ENCODE measurements at regions not wholly inside any gene's neighbourhood (a gene's known extent, or its start where the extent isn't known, plus 50 kb on each side); places are given as distances from the start of the nearest gene placed in this dataset.

DNA sequence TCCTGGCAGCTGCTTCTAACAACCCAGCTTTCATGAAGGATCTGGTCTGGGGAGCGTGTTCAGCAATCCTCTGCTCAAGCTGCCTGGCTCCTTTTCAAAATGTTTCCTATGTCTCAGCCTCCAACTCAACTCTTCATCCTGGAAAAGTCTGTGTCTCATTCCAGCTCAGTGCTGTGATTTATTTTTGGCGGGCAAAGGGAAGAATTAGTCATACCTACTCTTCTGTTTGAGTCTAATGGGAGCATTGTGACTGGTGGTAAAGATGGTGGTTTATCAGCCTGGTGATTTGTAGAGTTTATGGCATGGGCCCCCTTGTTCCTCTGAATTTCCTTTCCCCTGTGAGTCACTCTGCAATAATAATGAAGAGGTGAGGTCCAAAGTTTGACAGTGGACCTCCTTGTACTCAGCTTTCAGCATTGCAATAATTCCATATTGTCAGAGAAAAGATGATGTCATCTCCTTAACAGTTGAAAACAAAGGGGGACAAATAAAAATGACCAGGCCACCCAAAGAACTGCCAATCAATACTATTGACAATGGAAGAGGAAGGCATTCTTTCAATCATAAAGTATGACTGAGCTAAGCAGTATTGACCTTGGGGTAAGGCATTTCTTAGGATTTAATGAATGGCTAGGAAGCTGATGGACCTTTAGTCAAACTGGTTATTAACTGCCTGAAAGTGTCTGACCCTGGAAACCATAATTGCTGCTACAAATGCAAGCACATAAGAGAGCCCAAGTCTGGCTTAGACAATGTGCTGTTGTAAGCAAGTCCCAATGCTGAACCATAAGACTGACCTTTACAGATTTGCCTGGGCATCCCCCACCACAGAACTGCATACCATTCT, 204.7 kb upstream of the MCTP2 start (continued):
- TF ChIP-seq EZH2phosphoT487 (IDR thresholded peaks at IDR 0.05; ENCODE audit: borderline replicate concordance, low read depth) (no peak), JUND (IDR thresholded peaks at IDR 0.05) (peak; percentile 89)

DNA sequence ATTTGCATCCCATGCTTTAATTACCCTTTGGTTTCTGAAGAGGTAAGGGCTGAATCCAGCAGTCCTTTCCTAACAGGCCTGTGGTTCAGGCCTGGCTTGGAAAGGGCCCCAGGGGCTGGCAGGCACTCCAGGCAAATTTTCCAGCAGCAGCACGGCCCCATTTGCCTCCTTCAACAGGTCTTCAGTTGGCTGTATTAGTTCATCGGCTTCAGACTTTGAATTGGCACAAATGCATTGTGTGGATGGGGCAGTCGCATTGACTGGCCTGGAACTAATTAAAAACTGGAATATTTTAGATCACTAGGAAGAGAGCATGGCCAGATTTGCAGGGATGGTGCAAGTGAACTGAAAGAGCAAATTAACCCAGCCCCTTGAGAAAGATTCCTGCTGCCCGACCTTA, 207.8 kb upstream of the MCTP2 start:
- Histone ChIP-seq H3F3A (replicated peaks; ENCODE audit: insufficient read depth) (peaks cover 12% of the 10 kb centered on the region), H2AFZ (ENCODE audit: low read depth) (no peak overlapping the region; the same call in 1 of the 2 replicates), H4K20me1 (ENCODE audit: insufficient read depth) (no peaks in the 10 kb centered on the region), H3K4me2 (no peak overlapping the region; the same call in 1 of the 2 replicates), H3K27me3 (ENCODE audit: insufficient read depth) (no peaks in the 10 kb centered on the region), H3K27ac (ENCODE audit: low read depth in 2 of 2, low read length in 1 of 2) (no peak overlapping the region), H3K4me3 (ENCODE audit: low read depth in 2 of 2, low read length in 1 of 2) (no peak overlapping the region), H3K4me1 (ENCODE audit: control insufficient read depth in 1 of 2, insufficient read depth in 2 of 2, low read depth in 1 of 2, low read length in 1 of 2) (peaks cover 12 to 22% of the 10 kb centered on the region in 2 experiments; a peak in 3 of 4 replicates), H3K36me3 (replicated peaks in 1 of 2; ENCODE audit: control insufficient read depth in 1 of 2, insufficient read depth in 2 of 2, low read length in 1 of 2) (no peaks in the 10 kb centered on the region), H3K9me2 (no peaks in the 10 kb centered on the region), H3K79me2 (ENCODE audit: insufficient read depth) (no peaks in the 10 kb centered on the region), H3K9me3 (no peaks in the 10 kb centered on the region), H3K9ac (no peak overlapping the region)
- WGBS (ENCODE audit: low lambda C conversion rate), result 63% methylated on average over 2 of the region's 4 CpGs
- ChIA-PET CTCF (interaction anchor here (0.6 kb wide), 1 partner anchor 96 kb away, joined by 3 read pairs; no protein-coding TSS in a partner anchor), POLR2A (no interaction called here)
- TF ChIP-seq FOXM1 (IDR thresholded peaks at IDR 0.05; ENCODE audit: low read depth) (no peak), NFIC (IDR thresholded peaks at IDR 0.05; ENCODE audit: borderline replicate concordance) (0 out of 2 replicates have a peak, but pooled peaks have one; percentile 6), TCF12 (IDR thresholded peaks at IDR 0.05) (peak; percentile 30; the same call in 1 of the 2 replicates)
- no peak for DNase-seq

DNA sequence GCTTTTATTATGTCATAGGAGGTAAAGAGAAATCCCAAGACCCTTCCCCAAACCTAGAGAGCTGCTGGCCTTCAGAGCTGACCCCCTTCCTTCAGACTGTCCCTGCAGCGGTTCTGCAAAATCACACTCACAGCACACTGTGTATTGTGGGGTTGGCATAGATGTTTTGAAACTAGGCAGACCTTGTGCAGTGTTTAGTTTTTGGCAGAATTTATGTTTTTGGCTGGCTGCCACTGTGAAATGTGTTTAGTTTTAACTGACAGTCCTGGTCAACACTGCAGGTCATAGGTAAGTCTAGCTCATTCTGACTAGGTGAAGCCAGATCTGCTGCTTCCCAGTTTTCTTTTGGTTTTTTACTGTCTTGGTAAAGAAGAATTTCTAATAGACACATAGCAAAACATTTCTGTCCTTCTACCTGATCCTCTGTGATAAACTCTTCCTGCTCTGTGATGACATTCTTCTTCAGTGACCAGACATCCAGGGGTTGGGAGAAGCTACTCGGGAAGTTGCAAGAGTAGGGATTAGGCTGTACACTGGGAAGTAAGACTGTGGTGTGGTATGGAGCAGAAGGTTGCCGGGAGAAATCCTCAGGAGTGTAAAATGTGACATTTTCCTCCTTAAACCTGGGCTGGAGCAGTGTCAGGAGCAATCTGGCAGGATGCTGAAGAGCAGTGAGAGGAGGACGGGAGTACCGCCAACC, 209.6 kb upstream of the MCTP2 start:
- ChIA-PET POLR2A (no interaction called here), CTCF (interaction anchor here (1.1 to 2.4 kb wide), 2 partner anchors 98 to 934 kb away, joined by 3 to 8 read pairs; no protein-coding TSS in a partner anchor)
- Histone ChIP-seq H3K4me3 (ENCODE audit: low read depth in 2 of 2, low read length in 1 of 2) (no peak overlapping the region), H3K9me2 (no peaks in the 10 kb centered on the region), H3K9ac (no peak overlapping the region), H3K9me3 (no peaks in the 10 kb centered on the region), H3F3A (replicated peaks; ENCODE audit: insufficient read depth) (peaks cover 8% of the 10 kb centered on the region), H2AFZ (ENCODE audit: low read depth) (no peak overlapping the region; the same call in 1 of the 2 replicates), H3K79me2 (ENCODE audit: insufficient read depth) (no peaks in the 10 kb centered on the region), H3K4me1 (ENCODE audit: control insufficient read depth in 1 of 2, insufficient read depth in 2 of 2, low read depth in 1 of 2, low read length in 1 of 2) (peaks cover 12% of the 10 kb centered on the region in 2 experiments; a peak in 3 of 4 replicates), H3K4me2 (0 out of 2 replicates have a peak overlapping the region, but pooled peaks have one; percentile 22), H3K27me3 (ENCODE audit: insufficient read depth) (no peaks in the 10 kb centered on the region), H3K36me3 (replicated peaks in 1 of 2; ENCODE audit: control insufficient read depth in 1 of 2, insufficient read depth in 2 of 2, low read length in 1 of 2) (no peaks in the 10 kb centered on the region), H3K27ac (ENCODE audit: low read depth in 2 of 2, low read length in 1 of 2) (peak overlapping the region in 1 of 2 experiments; percentile 1; a peak in 1 of 4 replicates), H4K20me1 (ENCODE audit: insufficient read depth) (no peaks in the 10 kb centered on the region)
- 67% methylated on average over 5 of the region's 5 CpGs for WGBS (ENCODE audit: low lambda C conversion rate)
- DNase-seq, result peak; percentile 15
- TF ChIP-seq RAD21 (IDR thresholded peaks at IDR 0.05; ENCODE audit: low read length), result no peak
- no peak for TF ChIP-seq TAF1 (IDR thresholded peaks at IDR 0.05; ENCODE audit: borderline replicate concordance, low read depth, low read length)
- TF ChIP-seq POLR2AphosphoS5 (IDR thresholded peaks at IDR 0.05; ENCODE audit: low read depth, low read length), result no peak
- TF ChIP-seq GATA2 (CRISPR knock-in tag; IDR thresholded peaks at IDR 0.05), result no peak
- no peak for TF ChIP-seq RFX5 (IDR thresholded peaks at IDR 0.05; ENCODE audit: low read length)
- TF ChIP-seq TEAD4 (IDR thresholded peaks at IDR 0.05; ENCODE audit: borderline replicate concordance, insufficient read depth), result no peak
- TF ChIP-seq, protein P1, sequence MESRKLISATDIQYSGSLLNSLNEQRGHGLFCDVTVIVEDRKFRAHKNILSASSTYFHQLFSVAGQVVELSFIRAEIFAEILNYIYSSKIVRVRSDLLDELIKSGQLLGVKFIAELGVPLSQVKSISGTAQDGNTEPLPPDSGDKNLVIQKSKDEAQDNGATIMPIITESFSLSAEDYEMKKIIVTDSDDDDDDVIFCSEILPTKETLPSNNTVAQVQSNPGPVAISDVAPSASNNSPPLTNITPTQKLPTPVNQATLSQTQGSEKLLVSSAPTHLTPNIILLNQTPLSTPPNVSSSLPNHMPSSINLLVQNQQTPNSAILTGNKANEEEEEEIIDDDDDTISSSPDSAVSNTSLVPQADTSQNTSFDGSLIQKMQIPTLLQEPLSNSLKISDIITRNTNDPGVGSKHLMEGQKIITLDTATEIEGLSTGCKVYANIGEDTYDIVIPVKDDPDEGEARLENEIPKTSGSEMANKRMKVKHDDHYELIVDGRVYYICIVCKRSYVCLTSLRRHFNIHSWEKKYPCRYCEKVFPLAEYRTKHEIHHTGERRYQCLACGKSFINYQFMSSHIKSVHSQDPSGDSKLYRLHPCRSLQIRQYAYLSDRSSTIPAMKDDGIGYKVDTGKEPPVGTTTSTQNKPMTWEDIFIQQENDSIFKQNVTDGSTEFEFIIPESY (IDR thresholded peaks at IDR 0.05; ENCODE audit: borderline replicate concordance, low read depth), result no peak
- no peak for TF ChIP-seq FOSL2 (IDR thresholded peaks at IDR 0.05; ENCODE audit: borderline replicate concordance, low read depth)
- TF ChIP-seq ELF1 (IDR thresholded peaks at IDR 0.05), result no peak
- TF ChIP-seq FOXJ3 (CRISPR knock-in tag; IDR thresholded peaks at IDR 0.05), result no peak
- TF ChIP-seq CHD2 (IDR thresholded peaks at IDR 0.05; ENCODE audit: low read length, partially characterized antibody), result no peak
- peak in 1 of 2 experiments; percentile 47; a peak in 1 of 4 replicates for TF ChIP-seq EP300 (IDR thresholded peaks at IDR 0.05; ENCODE audit: borderline replicate concordance in 1 of 2, low read depth in 1 of 2, low read length in 1 of 2)
- TF ChIP-seq NFIC (IDR thresholded peaks at IDR 0.05; ENCODE audit: borderline replicate concordance), result peak; percentile 73
- TF ChIP-seq, protein P2, sequence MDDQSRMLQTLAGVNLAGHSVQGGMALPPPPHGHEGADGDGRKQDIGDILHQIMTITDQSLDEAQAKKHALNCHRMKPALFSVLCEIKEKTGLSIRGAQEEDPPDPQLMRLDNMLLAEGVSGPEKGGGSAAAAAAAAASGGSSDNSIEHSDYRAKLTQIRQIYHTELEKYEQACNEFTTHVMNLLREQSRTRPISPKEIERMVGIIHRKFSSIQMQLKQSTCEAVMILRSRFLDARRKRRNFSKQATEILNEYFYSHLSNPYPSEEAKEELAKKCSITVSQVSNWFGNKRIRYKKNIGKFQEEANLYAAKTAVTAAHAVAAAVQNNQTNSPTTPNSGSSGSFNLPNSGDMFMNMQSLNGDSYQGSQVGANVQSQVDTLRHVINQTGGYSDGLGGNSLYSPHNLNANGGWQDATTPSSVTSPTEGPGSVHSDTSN (IDR thresholded peaks at IDR 0.05), result peak; percentile 73
- TF ChIP-seq, protein P3, sequence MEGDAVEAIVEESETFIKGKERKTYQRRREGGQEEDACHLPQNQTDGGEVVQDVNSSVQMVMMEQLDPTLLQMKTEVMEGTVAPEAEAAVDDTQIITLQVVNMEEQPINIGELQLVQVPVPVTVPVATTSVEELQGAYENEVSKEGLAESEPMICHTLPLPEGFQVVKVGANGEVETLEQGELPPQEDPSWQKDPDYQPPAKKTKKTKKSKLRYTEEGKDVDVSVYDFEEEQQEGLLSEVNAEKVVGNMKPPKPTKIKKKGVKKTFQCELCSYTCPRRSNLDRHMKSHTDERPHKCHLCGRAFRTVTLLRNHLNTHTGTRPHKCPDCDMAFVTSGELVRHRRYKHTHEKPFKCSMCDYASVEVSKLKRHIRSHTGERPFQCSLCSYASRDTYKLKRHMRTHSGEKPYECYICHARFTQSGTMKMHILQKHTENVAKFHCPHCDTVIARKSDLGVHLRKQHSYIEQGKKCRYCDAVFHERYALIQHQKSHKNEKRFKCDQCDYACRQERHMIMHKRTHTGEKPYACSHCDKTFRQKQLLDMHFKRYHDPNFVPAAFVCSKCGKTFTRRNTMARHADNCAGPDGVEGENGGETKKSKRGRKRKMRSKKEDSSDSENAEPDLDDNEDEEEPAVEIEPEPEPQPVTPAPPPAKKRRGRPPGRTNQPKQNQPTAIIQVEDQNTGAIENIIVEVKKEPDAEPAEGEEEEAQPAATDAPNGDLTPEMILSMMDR (IDR thresholded peaks at IDR 0.05), result no peak

Data from SK-N-SH (cell line).